ENCODE measurements at regions not wholly inside any gene's neighbourhood (a gene's known extent, or its start where the extent isn't known, plus 50 kb on each side); places are given as distances from the start of the nearest gene placed in this dataset.

- TF ChIP-seq, protein P1, sequence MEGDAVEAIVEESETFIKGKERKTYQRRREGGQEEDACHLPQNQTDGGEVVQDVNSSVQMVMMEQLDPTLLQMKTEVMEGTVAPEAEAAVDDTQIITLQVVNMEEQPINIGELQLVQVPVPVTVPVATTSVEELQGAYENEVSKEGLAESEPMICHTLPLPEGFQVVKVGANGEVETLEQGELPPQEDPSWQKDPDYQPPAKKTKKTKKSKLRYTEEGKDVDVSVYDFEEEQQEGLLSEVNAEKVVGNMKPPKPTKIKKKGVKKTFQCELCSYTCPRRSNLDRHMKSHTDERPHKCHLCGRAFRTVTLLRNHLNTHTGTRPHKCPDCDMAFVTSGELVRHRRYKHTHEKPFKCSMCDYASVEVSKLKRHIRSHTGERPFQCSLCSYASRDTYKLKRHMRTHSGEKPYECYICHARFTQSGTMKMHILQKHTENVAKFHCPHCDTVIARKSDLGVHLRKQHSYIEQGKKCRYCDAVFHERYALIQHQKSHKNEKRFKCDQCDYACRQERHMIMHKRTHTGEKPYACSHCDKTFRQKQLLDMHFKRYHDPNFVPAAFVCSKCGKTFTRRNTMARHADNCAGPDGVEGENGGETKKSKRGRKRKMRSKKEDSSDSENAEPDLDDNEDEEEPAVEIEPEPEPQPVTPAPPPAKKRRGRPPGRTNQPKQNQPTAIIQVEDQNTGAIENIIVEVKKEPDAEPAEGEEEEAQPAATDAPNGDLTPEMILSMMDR (IDR thresholded peaks at IDR 0.05; ENCODE audit: insufficient read depth, low read length, poor library complexity, severe bottlenecking): no peak
- no peak for TF ChIP-seq EZH2phosphoT487 (conservative IDR thresholded peaks at IDR 0.05; ENCODE audit: low read length)
Observed at GRCh38 chr2:16162491-16163040, 222.2 kb downstream of the MYCN start.
